Activated T-cell treated with anti-CD3 and anti-CD28 coated beads, Interleukin-2, amount 50 U/mL, for 72 hours (primary cell): ENCODE measurements at regions not wholly inside any gene's neighbourhood (a gene's known extent, or its start where the extent isn't known, plus 50 kb on each side); places are given as distances from the start of the nearest gene placed in this dataset.

Experiments used
- ATAC-seq, 2 donors: fragments of 150-1000 bp; cut with Tn5 transposase; replicated peaks in 1 of 2; 2 replicates each; pipeline ENCODE4 v1.10.0; 2021; ENCODE audit warnings: moderate library complexity in 2 of 2, mild to moderate bottlenecking in 1 of 2
- DNase-seq, 2 donors: peaks; one replicate each; pipeline ENCODE4 v3.0.0; 2021 to 2022; ENCODE audit warnings: mixed read lengths in 1 of 2
- H3K27ac Mint-ChIP-seq: one replicate; pipeline ENCODE4 v1.8.0; 2022; ENCODE audit warnings: mild to moderate bottlenecking, moderate library complexity, mixed read lengths
- H3K27me3 Mint-ChIP-seq: one replicate; pipeline ENCODE4 v1.8.0; 2022; ENCODE audit warnings: low read depth, mixed read lengths
- H3K36me3 Mint-ChIP-seq, 2 donors: one replicate each; pipeline ENCODE4 v1.8.0; 2022; ENCODE audit warnings: mixed read lengths in 2 of 2, mild to moderate bottlenecking in 1 of 2; ENCODE audit not compliant: insufficient read depth in 2 of 2
- H3K4me1 Mint-ChIP-seq: one replicate; pipeline ENCODE4 v1.8.0; 2022; ENCODE audit warnings: low read depth, mixed read lengths
- H3K4me3 Mint-ChIP-seq, 2 donors: one replicate each; pipeline ENCODE4 v1.8.0; 2022; ENCODE audit warnings: mild to moderate bottlenecking in 2 of 2, mixed read lengths in 2 of 2, moderate library complexity in 2 of 2
- H3K9me3 Mint-ChIP-seq, 2 donors: one replicate each; pipeline ENCODE4 v1.8.0; 2022; ENCODE audit warnings: mixed read lengths in 2 of 2

DNA sequence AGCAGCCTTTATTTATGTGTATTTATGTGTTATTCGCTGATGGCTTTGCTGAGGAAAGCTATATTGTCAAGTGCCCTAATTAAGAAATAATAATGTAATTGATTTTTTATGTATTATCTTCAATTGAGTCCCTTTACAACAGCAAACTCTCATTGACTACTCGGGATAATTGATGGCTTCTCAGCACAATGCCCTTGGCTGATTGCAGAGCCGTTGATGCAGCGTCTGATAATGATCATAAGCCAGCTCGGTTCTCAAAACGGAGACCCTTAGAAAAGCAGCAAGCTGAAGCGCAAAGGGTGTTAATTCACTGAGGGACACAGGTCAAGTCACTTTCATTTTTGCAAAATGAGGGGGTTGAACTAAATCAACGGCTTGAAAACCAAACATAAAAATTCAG lies 357.1 kb upstream of the KCNH8 start:
- H3K4me3 Mint-ChIP-seq: peak overlapping the region in 1 of 2 donors; percentile 31
- no peaks in the 10 kb centered on the region for H3K27me3 Mint-ChIP-seq

GRCh38 chr3:18790384-18790783 lies 357.9 kb upstream of the KCNH8 start:
- Mint-ChIP-seq H3K27ac (no peak overlapping the region), H3K4me1 (peaks cover 17% of the 10 kb centered on the region), H3K27me3 (no peaks in the 10 kb centered on the region), H3K4me3 (no peak overlapping the region), H3K9me3 (peaks cover 0 to 2% of the 10 kb centered on the region in 2 donors), H3K36me3 (peaks cover 0 to 5% of the 10 kb centered on the region in 2 donors)
- peak in 1 of 2 donors; percentile 37 for ATAC-seq
- DNase-seq: no peak

More for the DNA sequence above, 357.1 kb upstream of the KCNH8 start:
- H3K9me3 Mint-ChIP-seq: peaks cover 0 to 2% of the 10 kb centered on the region in 2 donors
- no peak for DNase-seq
- peaks cover 0 to 5% of the 10 kb centered on the region in 2 donors for H3K36me3 Mint-ChIP-seq
- ATAC-seq: no peak
- peaks cover 16% of the 10 kb centered on the region for H3K4me1 Mint-ChIP-seq
- no peak overlapping the region for H3K27ac Mint-ChIP-seq

- Mint-ChIP-seq H3K36me3 (peaks cover 0 to 5% of the 10 kb centered on the region in 2 donors), H3K27me3 (no peaks in the 10 kb centered on the region), H3K4me1 (peaks cover 17% of the 10 kb centered on the region), H3K4me3 (no peak overlapping the region), H3K27ac (no peak overlapping the region), H3K9me3 (peaks cover 0 to 2% of the 10 kb centered on the region in 2 donors)
- ATAC-seq (peak; percentile 24 to 60), DNase-seq (no peak)
Observed at GRCh38 chr3:18789734-18790133, 358.6 kb upstream of the KCNH8 start.

- ATAC-seq: peak; percentile 36 to 37
- peaks cover 25% of the 10 kb centered on the region for H3K4me1 Mint-ChIP-seq
- peak overlapping the region; percentile 13 for H3K27ac Mint-ChIP-seq
- H3K4me3 Mint-ChIP-seq: no peak overlapping the region
- peaks cover 0 to 2% of the 10 kb centered on the region in 2 donors for H3K9me3 Mint-ChIP-seq
- peaks cover 0 to 5% of the 10 kb centered on the region in 2 donors for H3K36me3 Mint-ChIP-seq
- DNase-seq: no peak
- no peaks in the 10 kb centered on the region for H3K27me3 Mint-ChIP-seq
Observed at GRCh38 chr3:18787441-18787840, 360.9 kb upstream of the KCNH8 start.

GRCh38 chr3:18786650-18787323 lies 361.5 kb upstream of the KCNH8 start:
- DNase-seq: no peak
- H3K27me3 Mint-ChIP-seq: no peaks in the 10 kb centered on the region
- ATAC-seq: peak; percentile 37 to 45
- H3K36me3 Mint-ChIP-seq: peaks cover 0 to 5% of the 10 kb centered on the region in 2 donors
- H3K4me1 Mint-ChIP-seq: peaks cover 28% of the 10 kb centered on the region
- H3K4me3 Mint-ChIP-seq: no peak overlapping the region
- peaks cover 0 to 2% of the 10 kb centered on the region in 2 donors for H3K9me3 Mint-ChIP-seq
- peak overlapping the region; percentile 34 for H3K27ac Mint-ChIP-seq

DNA sequence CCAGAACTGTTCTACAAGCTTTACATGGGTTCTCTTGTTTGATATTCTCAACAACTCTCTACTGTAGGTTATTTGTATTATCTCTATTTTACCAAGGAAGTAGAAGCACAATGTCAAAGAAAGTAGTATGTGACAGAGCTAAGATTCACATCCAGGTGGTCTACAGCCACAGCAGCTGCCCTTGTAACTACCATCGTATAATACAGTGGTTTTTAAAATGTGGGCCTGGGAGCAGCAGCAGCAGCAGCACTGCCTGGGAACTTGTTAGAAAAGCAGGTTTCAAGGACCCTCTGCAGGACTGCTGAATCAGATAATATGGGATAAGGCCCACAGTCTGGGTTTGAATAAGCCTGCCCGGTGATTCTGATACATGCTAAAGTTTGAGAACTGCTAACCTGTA lies 357.1 kb upstream of the SATB1 start:
- no peaks in the 10 kb centered on the region for H3K27me3 Mint-ChIP-seq
- H3K4me1 Mint-ChIP-seq: peaks cover 55% of the 10 kb centered on the region
- DNase-seq: no peak
- peaks cover 0 to 4% of the 10 kb centered on the region in 2 donors for H3K36me3 Mint-ChIP-seq
- H3K27ac Mint-ChIP-seq: no peak overlapping the region
- no peak overlapping the region for H3K4me3 Mint-ChIP-seq
- no peak for ATAC-seq
- no peaks in the 10 kb centered on the region for H3K9me3 Mint-ChIP-seq

GRCh38 chr3:18780959-18781358 lies 355.8 kb upstream of the SATB1 start:
- H3K9me3 Mint-ChIP-seq: no peaks in the 10 kb centered on the region
- DNase-seq (no peak), ATAC-seq (peak; percentile 38 to 41)
- H3K36me3 Mint-ChIP-seq: no peaks in the 10 kb centered on the region
- H3K27ac Mint-ChIP-seq: peak overlapping the region; percentile 51
- H3K27me3 Mint-ChIP-seq: no peaks in the 10 kb centered on the region
- H3K4me1 Mint-ChIP-seq: peaks cover 48% of the 10 kb centered on the region
- H3K4me3 Mint-ChIP-seq: peak overlapping the region; percentile 63 to 74

DNA sequence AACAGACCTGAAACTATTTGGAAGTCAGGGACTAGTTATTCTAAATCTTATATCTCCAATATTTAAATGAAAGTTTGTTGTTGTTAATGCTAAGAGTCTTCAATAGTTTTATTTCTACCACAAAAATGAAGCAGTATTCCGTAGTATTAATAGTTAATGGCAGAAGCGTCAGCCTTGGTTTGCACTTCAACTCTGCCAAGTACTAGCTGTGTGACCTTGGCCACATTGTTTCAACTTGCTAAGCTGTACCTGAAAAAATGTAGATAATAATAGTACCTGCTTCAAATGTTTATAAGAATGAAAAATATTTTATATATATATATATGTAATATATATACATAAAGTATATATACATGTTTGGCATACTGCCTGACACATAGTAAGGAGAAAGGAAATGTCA lies 354.6 kb upstream of the SATB1 start:
- Mint-ChIP-seq H3K9me3 (no peaks in the 10 kb centered on the region), H3K4me3 (no peak overlapping the region), H3K36me3 (no peaks in the 10 kb centered on the region), H3K27me3 (no peaks in the 10 kb centered on the region), H3K27ac (no peak overlapping the region), H3K4me1 (peaks cover 54% of the 10 kb centered on the region)
- ATAC-seq (no peak), DNase-seq (no peak)

GRCh38 chr3:18778598-18778997 lies 353.5 kb upstream of the SATB1 start:
- Mint-ChIP-seq H3K4me1 (peaks cover 64% of the 10 kb centered on the region), H3K4me3 (peak overlapping the region; percentile 41 to 74), H3K36me3 (no peaks in the 10 kb centered on the region), H3K27me3 (no peaks in the 10 kb centered on the region), H3K9me3 (no peaks in the 10 kb centered on the region), H3K27ac (peak overlapping the region; percentile 91)
- DNase-seq (no peak), ATAC-seq (peak; percentile 75 to 84)

DNA sequence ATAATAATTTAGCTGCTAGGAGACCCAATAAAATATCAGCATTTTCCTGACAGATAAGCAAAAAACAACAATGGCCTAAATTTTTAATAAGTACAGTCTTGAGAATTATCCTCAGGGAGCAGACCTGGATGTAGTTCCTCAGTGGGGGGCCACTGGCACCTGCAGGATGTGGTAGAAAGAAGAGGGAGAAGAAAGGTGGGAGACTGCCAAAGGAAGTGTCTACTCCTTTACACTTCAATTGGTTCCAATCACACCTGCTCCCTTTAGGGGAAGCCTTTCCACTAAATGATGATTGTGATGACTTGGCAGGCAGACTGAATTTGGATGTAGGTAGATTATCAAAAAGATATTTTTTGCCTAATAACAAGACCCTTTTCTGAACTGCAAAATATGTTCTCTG lies 353.0 kb upstream of the SATB1 start:
- H3K27ac Mint-ChIP-seq: peak overlapping the region; percentile 54
- no peak for DNase-seq
- H3K27me3 Mint-ChIP-seq: no peaks in the 10 kb centered on the region
- peak in 1 of 2 donors; percentile 12 for ATAC-seq
- no peaks in the 10 kb centered on the region for H3K9me3 Mint-ChIP-seq
- H3K4me1 Mint-ChIP-seq: peaks cover 67% of the 10 kb centered on the region
- H3K4me3 Mint-ChIP-seq: peak overlapping the region in 1 of 2 donors; percentile 74
- no peaks in the 10 kb centered on the region for H3K36me3 Mint-ChIP-seq

GRCh38 chr3:18775501-18775900 lies 350.4 kb upstream of the SATB1 start:
- no peak for ATAC-seq
- Mint-ChIP-seq H3K27me3 (no peaks in the 10 kb centered on the region), H3K27ac (no peak overlapping the region), H3K9me3 (no peaks in the 10 kb centered on the region), H3K36me3 (peaks cover 0 to 2% of the 10 kb centered on the region in 2 donors), H3K4me1 (peaks cover 68% of the 10 kb centered on the region), H3K4me3 (no peak overlapping the region)
- DNase-seq: no peak

- DNase-seq (no peak), ATAC-seq (peak in 1 of 2 donors; percentile 16)
- Mint-ChIP-seq H3K9me3 (no peaks in the 10 kb centered on the region), H3K36me3 (peaks cover 0 to 2% of the 10 kb centered on the region in 2 donors), H3K27me3 (no peaks in the 10 kb centered on the region), H3K4me1 (peaks cover 68% of the 10 kb centered on the region), H3K4me3 (no peak overlapping the region), H3K27ac (no peak overlapping the region)
Observed at GRCh38 chr3:18774319-18775088, 349.4 kb upstream of the SATB1 start.

- DNase-seq: no peak
- H3K9me3 Mint-ChIP-seq: no peaks in the 10 kb centered on the region
- peak overlapping the region in 1 of 2 donors; percentile 4 for H3K4me3 Mint-ChIP-seq
- H3K36me3 Mint-ChIP-seq: peaks cover 0 to 4% of the 10 kb centered on the region in 2 donors
- H3K27me3 Mint-ChIP-seq: no peaks in the 10 kb centered on the region
- peak; percentile 65 to 81 for ATAC-seq
- H3K4me1 Mint-ChIP-seq: peaks cover 51% of the 10 kb centered on the region
- no peak overlapping the region for H3K27ac Mint-ChIP-seq
Observed at GRCh38 chr3:18772699-18773305, 347.7 kb upstream of the SATB1 start.
